ENCODE measurements at regions not wholly inside any gene's neighbourhood (a gene's known extent, or its start where the extent isn't known, plus 50 kb on each side); places are given as distances from the start of the nearest gene placed in this dataset.

DNA sequence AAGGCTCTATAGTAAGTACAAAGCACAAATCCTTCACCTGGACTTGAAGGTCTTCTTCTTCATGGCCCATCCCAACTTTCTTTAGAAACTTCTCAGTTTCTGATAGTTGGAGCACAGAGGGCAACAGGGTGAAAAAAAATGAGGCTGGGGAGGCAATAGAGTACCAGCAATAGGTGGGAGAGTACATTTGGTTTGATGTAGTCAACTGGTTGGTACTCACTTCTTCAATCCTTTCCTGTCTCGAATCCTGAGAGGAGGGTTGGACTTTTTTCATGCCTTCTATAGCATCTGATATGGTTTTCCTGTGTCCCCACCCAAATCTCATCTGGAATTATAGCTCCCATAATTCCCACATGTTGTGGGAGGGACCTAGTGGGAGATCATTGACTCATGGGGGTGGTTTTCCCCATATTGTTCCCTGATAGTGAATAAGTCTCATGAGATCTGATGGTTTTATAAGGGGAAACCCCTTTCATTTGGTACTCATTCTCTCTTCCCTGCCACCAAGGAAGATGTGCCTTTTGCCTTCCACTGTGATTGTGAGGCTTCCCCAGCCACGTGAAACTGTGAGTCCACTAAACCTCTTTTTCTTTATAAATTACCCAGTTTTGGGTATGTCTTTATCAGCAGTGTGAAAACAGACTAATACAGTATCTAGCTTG, 75.9 kb upstream of the LCLAT1 start:
- no peak for DNase-seq (ENCODE audit: low read depth in 2 of 2)

DNA sequence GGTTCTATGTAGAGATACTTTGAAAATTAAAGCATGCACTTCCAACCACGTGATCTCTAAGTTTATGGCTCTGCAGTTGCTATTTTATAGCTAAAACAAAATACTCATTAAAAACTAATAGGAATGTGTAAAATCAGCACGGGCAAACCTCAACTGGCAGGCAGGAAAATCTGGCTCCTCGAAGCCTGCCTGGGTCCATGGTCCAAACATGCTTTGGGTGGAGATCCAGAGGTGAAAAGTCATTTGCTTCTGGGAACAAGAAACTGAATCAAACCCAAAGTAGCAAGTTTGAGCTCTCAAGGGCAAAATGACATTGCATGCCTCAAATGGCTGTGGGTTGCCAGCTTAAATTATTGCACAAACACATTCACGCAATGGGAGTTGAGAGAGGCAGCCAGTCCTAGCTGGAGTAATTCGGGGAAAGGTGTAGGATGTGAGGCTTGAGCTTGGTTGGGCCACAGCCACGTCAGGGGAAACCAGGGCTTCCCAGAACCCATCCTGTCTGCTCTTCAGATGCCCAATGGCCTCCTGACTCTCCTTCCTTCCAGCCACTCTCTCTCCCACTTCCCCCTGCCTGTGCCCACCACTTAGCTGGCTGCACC, 75.2 kb upstream of the LCLAT1 start:
- DNase-seq (ENCODE audit: low read depth in 2 of 2) = no peak

DNA sequence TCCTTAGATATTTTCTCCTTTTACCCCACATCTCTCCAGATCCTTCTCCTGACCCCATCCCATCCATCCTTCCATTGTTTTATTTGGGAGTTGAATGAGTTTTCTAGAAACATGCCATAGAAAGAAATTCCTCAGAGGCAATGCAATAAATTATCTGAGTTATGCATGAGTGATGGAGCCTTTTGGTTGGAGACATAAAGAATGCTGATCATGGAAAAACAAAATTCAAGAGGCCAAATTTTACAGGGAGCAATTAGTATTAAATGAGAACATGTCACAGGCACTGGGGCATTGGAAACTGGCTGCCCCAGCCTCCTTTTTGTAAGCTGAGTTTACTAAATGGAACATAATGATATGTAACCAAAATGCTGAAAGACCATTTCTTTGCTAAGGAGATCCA, 74.2 kb upstream of the LCLAT1 start:
- no peak for DNase-seq (ENCODE audit: low read depth in 2 of 2)

DNA sequence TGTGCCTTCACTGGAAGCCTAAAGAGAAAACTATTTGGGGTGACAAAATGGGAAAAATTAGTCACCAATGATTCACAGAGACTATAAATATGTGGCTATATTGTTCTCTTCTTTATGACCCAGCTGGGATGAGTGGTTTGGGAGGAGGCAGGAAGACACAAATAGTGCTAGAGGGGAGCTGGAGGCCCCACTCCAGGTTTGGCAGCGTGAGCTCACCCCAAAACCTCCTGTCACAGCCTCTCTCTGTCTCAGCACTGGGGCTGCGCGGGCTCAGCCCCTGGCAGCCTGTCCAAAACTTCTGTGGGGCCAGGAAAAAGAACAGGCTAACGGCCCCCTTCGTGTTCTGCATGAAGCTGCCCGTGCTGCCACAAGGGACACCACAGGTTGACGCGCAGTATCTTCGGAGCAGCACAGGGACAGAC, 73.2 kb upstream of the LCLAT1 start:
- DNase-seq (ENCODE audit: low read depth in 2 of 2) = no peak

DNA sequence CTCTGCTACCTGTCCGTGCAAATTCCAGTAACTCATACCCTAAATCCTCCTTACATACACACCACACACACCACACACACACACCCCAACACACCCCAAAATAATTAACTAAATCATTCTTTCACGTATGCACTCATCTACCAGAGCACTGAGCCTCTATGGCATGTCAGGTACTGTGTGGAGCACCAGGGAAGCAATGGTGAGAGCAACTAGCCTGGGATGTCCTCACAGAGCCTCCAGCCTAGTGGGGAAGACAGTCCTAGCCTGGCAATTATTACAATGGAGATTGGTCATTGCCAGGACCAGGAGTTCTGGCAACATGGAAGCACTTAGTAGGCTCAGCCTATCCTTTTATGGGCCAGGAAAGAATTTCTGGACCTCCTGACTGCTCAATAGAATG, 72.7 kb upstream of the LCLAT1 start:
- no peak for DNase-seq (ENCODE audit: low read depth in 2 of 2)

DNA sequence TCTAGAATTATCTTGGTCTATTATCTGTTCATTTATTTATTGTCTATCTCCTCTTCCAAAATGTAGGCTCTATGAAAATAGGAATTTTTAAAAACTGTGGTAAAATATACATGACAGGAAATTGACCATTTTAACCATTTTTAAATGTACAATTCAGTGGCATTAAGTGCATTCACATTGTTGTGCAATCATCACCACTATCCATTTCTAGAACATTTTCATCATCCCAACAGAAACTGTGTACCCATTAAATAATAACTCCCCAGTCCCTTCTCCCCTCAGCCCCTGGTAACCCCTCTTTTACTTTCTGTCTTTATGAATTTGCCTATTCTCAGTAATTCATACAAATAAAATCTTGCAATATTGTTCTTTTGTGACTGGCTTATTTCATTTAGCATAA, 71.1 kb upstream of the LCLAT1 start:
- DNase-seq (ENCODE audit: low read depth in 2 of 2) = no peak

DNA sequence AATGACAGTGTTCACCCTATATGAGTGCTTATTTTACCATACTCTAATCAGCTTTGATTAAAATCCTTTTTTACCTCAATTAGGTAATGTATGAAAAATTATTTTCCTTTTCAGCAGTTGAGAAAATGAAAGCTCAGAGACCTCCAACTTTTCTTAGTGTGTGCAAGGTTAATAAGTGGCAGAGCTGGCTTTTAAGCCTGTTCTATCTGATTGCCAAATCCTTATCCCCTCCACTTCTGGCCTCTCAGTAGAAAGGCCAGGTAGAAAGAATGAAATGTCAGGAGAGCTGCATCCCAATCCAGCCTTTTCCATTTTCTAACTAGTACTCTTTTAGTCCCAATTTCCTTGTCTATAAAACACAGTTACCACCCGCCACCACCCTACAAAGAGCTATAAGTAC, 67.6 kb upstream of the LCLAT1 start:
- no peak for DNase-seq (ENCODE audit: low read depth in 2 of 2)

DNA sequence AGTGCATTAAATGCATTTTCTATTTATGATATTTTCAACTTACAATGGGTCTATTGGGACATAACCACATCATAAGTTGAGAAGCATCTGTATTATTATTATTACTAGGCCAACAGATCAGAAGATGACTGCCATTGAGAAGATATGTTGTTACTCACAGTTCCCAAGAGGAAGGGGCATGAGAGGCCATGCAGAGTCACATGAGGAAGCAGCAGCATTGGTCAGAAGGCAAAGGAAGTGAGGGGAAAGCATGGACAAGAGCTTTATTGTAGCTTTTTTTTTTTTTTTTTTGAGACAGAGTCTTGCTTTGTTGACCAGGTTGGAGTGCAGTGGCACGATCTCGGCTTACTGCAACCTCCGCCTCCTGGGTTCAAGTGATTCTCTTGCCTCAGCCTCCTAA, 66.2 kb upstream of the LCLAT1 start:
- DNase-seq (ENCODE audit: low read depth in 2 of 2) = no peak

DNA sequence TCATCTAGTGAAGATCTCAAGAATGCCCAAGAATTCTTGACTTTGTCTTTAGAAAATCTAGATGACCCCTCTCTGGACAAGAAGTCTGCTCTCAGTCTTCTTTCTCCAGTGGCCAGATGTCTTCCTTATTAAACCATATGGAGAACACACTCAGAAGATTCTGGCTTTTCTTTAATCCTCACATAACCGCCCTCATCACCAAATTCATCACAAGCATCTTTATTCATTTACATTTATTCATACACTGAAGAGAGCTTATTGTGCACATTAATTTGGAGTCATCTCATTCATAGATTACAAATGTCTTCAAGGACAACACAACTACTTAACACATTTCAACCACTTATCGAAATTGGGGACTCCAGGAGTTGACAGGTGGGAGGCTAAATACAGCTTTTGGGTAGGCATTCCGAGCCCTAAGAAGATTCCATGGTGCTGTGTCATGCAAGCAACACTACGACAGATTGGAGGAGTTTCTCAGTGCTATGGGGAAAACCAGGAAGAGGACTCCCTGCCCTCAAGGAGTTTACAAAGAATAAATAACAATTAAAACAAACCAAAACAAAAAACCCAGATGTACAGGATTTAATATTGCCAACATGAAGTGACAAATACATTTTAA, 64.8 kb upstream of the LCLAT1 start:
- no peak for DNase-seq (ENCODE audit: low read depth in 2 of 2)

DNA sequence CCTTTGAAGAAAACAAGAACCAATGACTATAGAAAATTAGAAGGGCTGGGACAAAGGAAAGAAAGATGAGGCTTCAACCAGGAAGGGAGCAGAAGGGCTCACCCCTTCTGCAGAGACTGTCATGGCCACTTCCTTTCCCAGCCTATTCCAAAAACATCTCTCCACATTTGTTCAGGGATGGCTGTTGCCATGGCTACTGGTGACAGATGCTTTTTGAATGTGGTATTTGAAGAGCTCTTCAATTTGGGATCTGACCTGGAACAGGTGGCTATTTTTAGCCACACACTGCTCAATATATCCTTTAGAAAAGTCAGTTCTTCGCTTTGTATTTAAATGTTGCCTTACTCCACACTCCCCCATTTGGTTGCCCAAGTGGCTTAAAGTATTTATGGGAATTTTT, 64.1 kb upstream of the LCLAT1 start:
- no peak for DNase-seq (ENCODE audit: low read depth in 2 of 2)

DNA sequence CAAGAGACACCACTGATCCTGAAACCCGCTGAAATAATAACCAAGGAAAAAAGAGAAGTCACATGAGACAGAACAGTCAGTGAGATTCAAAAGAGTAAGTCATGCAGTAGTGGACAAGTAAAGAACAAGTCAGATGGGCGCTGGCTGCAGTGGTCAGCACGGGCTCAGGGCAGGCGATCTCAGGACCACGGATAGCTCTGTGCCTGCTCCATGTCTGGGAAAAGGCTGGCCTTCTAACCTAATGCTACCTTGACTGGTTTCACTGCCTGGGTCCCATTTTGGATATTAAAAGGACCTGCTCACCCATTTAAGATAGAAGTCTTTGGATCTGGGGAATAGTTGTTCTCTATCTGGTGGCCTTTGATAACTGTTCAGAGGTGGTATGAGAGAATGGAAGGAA, 61.7 kb upstream of the LCLAT1 start:
- no peak for DNase-seq (ENCODE audit: low read depth in 2 of 2)

DNA sequence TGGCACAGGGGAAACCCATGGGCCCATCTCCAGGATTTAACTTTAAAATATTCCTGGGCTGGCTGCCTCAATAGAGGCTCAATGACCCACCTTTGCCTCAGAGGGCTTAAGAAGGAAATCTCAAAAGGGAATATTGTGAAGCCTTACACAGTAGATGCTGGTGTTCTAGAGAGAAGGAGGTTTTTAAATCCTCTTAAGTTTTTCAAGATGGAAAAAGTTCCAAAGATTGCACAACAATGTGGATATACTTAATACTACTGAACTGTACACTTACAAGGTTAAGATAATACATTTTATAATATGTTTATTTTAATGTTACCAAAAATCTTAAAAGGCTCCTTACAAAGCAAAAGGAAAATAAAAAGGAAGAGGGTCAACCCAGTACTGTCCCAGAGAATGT, 54.9 kb upstream of the LCLAT1 start:
- no peak for DNase-seq (ENCODE audit: low read depth in 2 of 2)

DNA sequence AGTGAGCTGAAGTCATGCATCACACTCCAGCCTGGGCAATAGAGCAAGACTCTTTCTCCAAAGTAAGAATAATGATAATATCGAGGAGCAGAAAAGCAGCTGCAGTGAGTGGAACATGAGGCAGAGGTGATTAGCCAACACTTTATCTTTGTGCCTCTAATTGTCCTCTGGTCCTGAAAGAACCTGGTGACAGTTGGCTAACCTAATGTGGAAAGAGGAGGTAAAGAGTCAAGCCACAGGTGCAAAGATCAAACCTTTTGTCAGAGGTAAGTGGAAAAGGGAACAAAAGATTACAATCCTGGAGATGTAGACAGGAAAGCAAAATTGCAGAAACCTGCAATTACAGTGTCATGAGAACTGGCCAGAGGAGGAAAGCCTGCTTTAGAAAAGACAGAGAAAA, 53.5 kb upstream of the LCLAT1 start:
- DNase-seq (ENCODE audit: low read depth in 2 of 2) = no peak

DNA sequence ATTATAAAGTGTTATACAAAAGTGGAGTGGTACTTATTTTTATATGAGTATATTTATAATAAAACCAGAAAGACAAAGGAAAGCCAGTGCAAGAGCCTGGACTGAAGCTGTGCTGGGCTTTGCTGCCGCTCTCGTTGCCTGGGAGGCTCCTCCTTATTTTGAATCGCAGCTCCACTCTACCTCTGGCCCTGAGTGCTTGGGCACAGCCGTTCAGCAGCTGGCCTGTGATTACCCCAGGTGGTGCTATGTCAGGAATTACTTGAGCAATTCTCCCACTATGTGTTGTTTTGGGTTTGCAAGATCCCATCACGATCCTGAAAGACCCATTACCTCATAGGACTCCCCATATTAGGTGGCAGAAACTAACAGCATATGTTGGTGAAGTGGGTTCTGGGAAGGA, 53.0 kb upstream of the LCLAT1 start:
- no peak for DNase-seq (ENCODE audit: low read depth in 2 of 2)

DNA sequence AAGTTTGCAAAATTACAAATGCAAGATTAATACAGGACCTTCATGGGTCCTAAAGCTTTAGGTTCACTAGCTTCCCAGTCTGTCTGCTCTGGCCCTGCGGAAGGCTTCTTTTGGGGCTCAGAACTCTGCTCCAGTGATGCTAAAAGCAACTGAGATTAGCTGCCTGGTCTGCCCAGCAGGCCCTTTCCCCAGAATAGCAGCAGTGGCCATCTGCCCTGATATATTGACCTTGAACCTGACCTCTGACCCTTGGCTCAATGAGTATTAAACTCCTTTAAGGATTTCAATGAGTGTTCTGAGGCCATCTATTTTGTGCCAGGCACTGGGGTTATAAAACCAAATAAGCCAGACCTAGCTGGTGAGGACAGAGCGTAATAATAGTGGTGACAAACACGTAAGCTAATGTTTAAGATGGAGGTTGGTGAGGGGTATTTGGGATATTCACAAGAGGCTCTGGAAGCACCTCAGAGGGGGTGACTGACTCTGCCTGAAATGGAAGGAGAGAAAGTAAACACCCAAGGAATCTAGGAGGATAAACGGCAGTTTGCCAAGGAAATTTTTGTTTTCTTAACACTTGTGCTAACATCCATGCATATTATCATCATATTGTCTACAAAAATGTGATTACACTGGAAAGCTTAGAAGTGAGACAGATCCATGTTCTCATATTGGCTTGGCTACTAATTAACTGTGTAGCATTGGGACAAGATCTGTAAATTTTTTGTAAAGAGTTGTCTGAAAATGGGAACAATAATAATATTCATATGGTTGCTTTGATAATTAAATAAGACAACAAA, 50.4 kb upstream of the LCLAT1 start:
- DNase-seq (ENCODE audit: low read depth in 2 of 2) = no peak

All from stimulated activated CD4-positive, alpha-beta T cell treated with anti-CD3 and anti-CD28 coated beads, Interleukin-12 subunit alpha, Interleukin-12 subunit beta, amount 100 ng/mL, for 24 hours (primary cell).